ENCODE measurements at regions not wholly inside any gene's neighbourhood (a gene's known extent, or its start where the extent isn't known, plus 50 kb on each side); places are given as distances from the start of the nearest gene placed in this dataset.

DNA sequence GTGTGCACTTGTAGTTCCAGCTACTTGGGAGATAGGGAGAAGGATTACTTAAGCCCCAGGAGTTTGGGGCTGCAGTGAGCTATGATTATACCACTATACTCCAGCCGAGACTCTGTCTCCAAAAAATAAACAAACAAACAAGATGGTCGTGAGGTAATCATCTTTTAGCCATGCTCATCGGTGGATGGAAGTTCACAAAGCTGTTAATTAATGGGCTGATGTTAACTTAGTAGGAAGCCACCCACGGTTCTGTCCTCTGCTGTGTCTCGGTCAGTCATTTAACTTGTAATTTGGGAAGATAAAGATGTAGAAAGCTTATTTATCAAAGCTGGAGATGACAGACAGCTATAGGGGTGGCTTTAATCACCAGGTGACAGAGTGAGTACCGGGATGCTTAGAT is 64.9 kb downstream of the ARHGEF18 start:
- Histone ChIP-seq H4K20me1 (ENCODE audit: insufficient read depth, low read length) (peaks cover 61% of the 10 kb centered on the region), H3K27ac (ENCODE audit: insufficient read depth, low read length) (no peak overlapping the region), H3K9me1 (ENCODE audit: insufficient read depth, low read length) (peaks cover 15% of the 10 kb centered on the region), H3K23ac (ENCODE audit: low read depth, low read length) (no peak overlapping the region), H2BK20ac (ENCODE audit: low read depth, low read length) (no peak overlapping the region), H3K27me3 (ENCODE audit: control insufficient read depth, insufficient read depth, low read length) (no peaks in the 10 kb centered on the region), H2AK9ac (replicated peaks; ENCODE audit: low read depth, low read length, poor library complexity) (no peak overlapping the region), H3K9me3 (ENCODE audit: control insufficient read depth, insufficient read depth, low read length) (no peaks in the 10 kb centered on the region), H3K56ac (ENCODE audit: extremely low read depth, insufficient read depth, low read length) (no peak overlapping the region), H3K4me2 (ENCODE audit: low read depth, low read length) (no peak overlapping the region), H2BK120ac (ENCODE audit: low read depth, low read length) (no peak overlapping the region), H3K36me3 (ENCODE audit: control insufficient read depth, insufficient read depth, low read length) (peaks cover 2% of the 10 kb centered on the region; the same call in 1 of the 2 replicates), H3K4me3 (ENCODE audit: insufficient read depth, low read depth, low read length) (no peak overlapping the region), H3K9ac (ENCODE audit: low read depth, low read length) (no peak overlapping the region), H3K18ac (ENCODE audit: low read depth, low read length) (no peak overlapping the region), H3K79me1 (ENCODE audit: low read depth in 1 of 2, low read length in 2 of 2) (peaks cover 26 to 45% of the 10 kb centered on the region in 2 experiments), H3K4ac (ENCODE audit: low read depth, low read length) (no peak overlapping the region), H3K4me1 (ENCODE audit: control insufficient read depth, insufficient read depth, low read length) (peaks cover 12% of the 10 kb centered on the region), H4K91ac (ENCODE audit: insufficient read depth, low read depth, low read length) (no peak overlapping the region), H4K5ac (ENCODE audit: low read depth, low read length) (no peak overlapping the region), H2AK5ac (ENCODE audit: low read depth, low read length) (no peak overlapping the region), H2BK15ac (ENCODE audit: low read depth, low read length) (no peak overlapping the region), H2AFZ (replicated peaks; ENCODE audit: low read length, poor library complexity) (no peak overlapping the region), H2BK5ac (ENCODE audit: low read depth, low read length, poor library complexity, severe bottlenecking) (no peak overlapping the region), H3K14ac (replicated peaks; ENCODE audit: low read depth, low read length) (no peak overlapping the region), H4K8ac (ENCODE audit: low read depth in 2 of 2, low read length in 2 of 2) (no peak overlapping the region)
- no peak for TF ChIP-seq MAFK (IDR thresholded peaks at IDR 0.05; ENCODE audit: low read depth, low read length)
- TF ChIP-seq RFX5 (IDR thresholded peaks at IDR 0.05; ENCODE audit: low read depth, low read length): no peak
- TF ChIP-seq, protein P1, sequence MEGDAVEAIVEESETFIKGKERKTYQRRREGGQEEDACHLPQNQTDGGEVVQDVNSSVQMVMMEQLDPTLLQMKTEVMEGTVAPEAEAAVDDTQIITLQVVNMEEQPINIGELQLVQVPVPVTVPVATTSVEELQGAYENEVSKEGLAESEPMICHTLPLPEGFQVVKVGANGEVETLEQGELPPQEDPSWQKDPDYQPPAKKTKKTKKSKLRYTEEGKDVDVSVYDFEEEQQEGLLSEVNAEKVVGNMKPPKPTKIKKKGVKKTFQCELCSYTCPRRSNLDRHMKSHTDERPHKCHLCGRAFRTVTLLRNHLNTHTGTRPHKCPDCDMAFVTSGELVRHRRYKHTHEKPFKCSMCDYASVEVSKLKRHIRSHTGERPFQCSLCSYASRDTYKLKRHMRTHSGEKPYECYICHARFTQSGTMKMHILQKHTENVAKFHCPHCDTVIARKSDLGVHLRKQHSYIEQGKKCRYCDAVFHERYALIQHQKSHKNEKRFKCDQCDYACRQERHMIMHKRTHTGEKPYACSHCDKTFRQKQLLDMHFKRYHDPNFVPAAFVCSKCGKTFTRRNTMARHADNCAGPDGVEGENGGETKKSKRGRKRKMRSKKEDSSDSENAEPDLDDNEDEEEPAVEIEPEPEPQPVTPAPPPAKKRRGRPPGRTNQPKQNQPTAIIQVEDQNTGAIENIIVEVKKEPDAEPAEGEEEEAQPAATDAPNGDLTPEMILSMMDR (conservative IDR thresholded peaks at IDR 0.05; ENCODE audit: low read depth, low read length): no peak
- TF ChIP-seq RCOR1 (IDR thresholded peaks at IDR 0.05; ENCODE audit: insufficient replicate concordance, low read length): no peak
- no peak for TF ChIP-seq BHLHE40 (IDR thresholded peaks at IDR 0.05; ENCODE audit: low read depth, low read length)
- TF ChIP-seq SMC3 (IDR thresholded peaks at IDR 0.05; ENCODE audit: low read depth, low read length): no peak
- TF ChIP-seq NFE2L2 (IDR thresholded peaks at IDR 0.05; ENCODE audit: low read depth, low read length): no peak
- TF ChIP-seq, protein P2, sequence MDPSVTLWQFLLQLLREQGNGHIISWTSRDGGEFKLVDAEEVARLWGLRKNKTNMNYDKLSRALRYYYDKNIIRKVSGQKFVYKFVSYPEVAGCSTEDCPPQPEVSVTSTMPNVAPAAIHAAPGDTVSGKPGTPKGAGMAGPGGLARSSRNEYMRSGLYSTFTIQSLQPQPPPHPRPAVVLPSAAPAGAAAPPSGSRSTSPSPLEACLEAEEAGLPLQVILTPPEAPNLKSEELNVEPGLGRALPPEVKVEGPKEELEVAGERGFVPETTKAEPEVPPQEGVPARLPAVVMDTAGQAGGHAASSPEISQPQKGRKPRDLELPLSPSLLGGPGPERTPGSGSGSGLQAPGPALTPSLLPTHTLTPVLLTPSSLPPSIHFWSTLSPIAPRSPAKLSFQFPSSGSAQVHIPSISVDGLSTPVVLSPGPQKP (IDR thresholded peaks at IDR 0.05; ENCODE audit: borderline replicate concordance, low read depth, low read length): no peak
- TF ChIP-seq, protein P3, sequence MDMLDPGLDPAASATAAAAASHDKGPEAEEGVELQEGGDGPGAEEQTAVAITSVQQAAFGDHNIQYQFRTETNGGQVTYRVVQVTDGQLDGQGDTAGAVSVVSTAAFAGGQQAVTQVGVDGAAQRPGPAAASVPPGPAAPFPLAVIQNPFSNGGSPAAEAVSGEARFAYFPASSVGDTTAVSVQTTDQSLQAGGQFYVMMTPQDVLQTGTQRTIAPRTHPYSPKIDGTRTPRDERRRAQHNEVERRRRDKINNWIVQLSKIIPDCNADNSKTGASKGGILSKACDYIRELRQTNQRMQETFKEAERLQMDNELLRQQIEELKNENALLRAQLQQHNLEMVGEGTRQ (IDR thresholded peaks at IDR 0.05; ENCODE audit: low read depth, low read length): no peak
- TF ChIP-seq MXI1 (IDR thresholded peaks at IDR 0.05; ENCODE audit: borderline replicate concordance, low read depth, low read length): no peak
- TF ChIP-seq POLR2A (IDR thresholded peaks at IDR 0.05; ENCODE audit: low read depth, low read length): no peak
- no peak for TF ChIP-seq CHD1 (IDR thresholded peaks at IDR 0.05; ENCODE audit: low read depth, low read length)
- no peak for TF ChIP-seq CEBPB (IDR thresholded peaks at IDR 0.05; ENCODE audit: low read depth, low read length)
- no peak for TF ChIP-seq MAZ (IDR thresholded peaks at IDR 0.05; ENCODE audit: borderline replicate concordance, low read depth, low read length)
- TF ChIP-seq FOS (IDR thresholded peaks at IDR 0.05; ENCODE audit: low read depth, low read length): no peak
- TF ChIP-seq RAD21 (IDR thresholded peaks at IDR 0.05; ENCODE audit: low read length): no peak
- DNase-seq: no peak
- no peak for ATAC-seq (ENCODE audit: low read depth)
- BruUV-seq (replicated peaks): no TSS peak
- dilution Hi-C loops (cut with HindIII; ENCODE audit: low sequenced_read_pairs, unreplicated experiment) (no loop called here), intact Hi-C loops (cut with micrococcal nuclease) (no loop called here), in situ Hi-C loops (cut with MboI; ENCODE audit: low sequenced_read_pairs) (no loop called here)
- POLR2A ChIA-PET (ENCODE audit: unreplicated experiment): no interaction called here
- 80% methylated on average over 2 of the region's 6 CpGs; no CpG with 5 or more reads in 1 of the 2 experiments for WGBS, 2 experiments (ENCODE audit: extremely low coverage in 2 of 2, insufficient read length in 1 of 2)
- CTCF ChIA-PET: no interaction called here
